Stimulated activated CD4-positive, alpha-beta T cell treated with anti-CD3 and anti-CD28 coated beads, Interleukin-4, amount 100 ng/mL, for 1 hour (primary cell): ENCODE measurements at regions not wholly inside any gene's neighbourhood (a gene's known extent, or its start where the extent isn't known, plus 50 kb on each side); places are given as distances from the start of the nearest gene placed in this dataset.
"Not testable (repeated sequence)": the region's sequence is repeated elsewhere in the genome, so short reads cannot be mapped to it uniquely, and the experiment has no call there.

Experiments
- DNase-seq: peaks from one replicate; pipeline ENCODE4 v3.0.0-alpha.2; 2020

DNA sequence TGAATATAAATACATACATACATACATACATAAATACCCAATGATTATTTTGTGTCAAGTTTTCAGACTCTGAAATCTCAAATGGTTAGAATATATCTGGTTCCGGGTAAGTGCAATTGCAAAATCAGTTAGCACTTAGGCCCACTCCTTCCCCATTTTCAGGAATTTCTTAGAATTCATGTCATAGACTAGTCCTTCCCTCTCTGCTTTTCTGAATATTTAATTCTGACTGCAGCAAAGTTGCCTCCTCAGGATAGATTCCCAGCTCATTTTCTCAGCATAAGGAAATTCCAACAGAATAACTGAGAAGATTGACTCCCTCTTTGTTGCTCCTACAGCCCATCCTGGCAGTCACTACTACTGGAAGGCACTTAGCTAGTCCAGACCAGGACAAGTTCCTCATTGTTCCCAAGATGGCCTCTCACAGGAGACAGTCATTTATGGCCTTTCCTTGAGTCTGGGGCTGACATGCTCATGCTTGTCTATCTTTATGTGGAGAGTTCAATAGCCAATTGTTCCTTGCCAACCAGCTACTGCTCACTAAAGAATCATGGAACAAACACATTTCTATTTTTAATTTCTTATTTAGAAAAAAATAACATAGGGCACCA lies 142.9 kb upstream of the ITGB1 start:
- no peak for DNase-seq

DNA sequence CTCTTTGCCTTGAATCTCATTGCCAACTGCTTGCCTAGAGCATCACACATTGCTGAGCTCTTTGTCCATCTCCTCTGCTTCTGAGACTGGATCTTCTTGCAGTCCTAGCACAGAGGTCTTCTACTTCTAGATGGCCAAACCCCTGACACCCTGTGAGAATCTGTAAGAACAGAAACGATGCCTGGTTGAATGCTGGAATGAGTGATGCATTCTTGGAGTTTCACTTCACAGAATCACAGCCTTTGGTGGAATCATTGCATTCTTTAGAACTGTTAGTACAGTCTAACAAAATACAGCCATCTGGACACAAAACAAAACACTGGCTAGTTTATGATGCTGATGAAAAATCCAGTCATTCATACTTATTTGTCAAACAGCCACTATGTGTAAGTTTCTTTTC lies 141.7 kb upstream of the ITGB1 start:
- DNase-seq: no peak

DNA sequence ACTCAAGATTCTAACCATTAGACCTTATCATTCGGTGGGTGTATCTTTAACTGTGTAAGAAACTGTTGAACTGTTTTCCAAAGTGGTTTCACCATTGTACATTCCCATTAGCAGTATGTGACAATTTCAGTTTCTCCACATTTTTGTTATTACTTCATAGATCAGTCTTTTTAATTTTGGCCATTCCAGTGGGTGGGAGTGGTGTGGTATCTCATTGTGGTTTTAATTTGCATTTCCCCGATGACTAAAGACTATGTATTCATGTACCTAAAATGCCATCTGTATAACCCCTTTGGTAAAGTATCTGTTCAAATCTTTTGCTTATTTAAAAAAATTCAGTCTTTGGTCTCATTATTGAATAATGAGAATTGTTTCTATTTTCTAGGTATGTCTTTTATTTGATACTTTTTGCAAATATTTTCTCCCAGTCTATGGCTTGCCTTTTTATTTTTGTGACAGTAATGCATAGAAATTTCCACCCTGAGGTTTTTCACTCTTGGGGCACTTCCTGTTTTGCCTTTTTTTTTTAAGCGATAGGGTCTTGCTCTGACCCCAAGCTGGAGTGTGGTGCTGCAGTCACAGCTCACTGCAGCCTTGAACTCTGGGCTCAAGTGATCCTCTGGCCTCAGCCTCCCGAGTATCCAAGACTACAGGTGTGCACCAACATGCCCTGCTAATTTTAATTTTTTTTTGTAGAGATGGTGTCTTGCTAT lies 141.1 kb upstream of the ITGB1 start:
- DNase-seq: no peak

GRCh38 chr10:33095867-33096815 lies 138.1 kb upstream of the ITGB1 start:
- no peak for DNase-seq

GRCh38 chr10:33094263-33095051 lies 136.4 kb upstream of the ITGB1 start:
- no peak for DNase-seq

GRCh38 chr10:33093362-33093761 lies 135.3 kb upstream of the ITGB1 start:
- no peak for DNase-seq

DNA sequence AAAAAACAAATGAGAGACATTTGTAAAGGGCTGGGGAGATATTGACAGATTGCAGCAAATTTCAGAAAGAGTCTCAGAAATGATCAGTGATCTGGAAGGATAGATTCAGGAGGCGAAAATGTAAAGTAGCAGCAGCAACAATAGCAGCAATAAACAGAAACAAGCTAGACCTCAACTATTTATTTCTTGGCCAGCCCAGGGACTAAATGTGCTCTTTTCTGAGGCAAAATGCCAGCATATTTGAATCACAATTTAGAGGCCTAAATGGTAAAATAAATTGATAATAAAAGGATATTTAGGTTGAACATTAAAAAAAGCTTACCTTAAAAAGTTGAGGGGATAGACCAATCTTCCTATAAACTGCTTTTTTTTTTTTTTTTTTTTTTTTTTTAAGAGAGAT lies 134.6 kb upstream of the ITGB1 start:
- DNase-seq: no peak

DNA sequence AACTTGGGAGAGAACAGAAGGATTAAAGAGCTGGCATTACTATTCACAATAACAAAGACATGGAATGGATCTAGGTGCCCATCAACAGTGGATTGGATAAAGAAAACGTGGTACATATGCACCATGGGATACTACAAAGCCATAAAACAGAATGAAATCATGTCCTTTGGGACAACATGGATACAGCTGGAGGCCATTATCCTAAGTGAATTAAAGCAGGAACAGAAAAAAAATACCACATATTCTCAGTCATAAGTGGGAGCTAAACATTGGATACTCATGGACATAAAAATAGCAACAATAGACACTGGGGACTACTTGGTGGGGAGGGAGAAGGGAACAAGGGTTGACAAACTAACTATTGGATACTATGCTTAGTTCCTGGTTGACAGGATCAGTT lies 133.2 kb upstream of the ITGB1 start:
- no peak for DNase-seq

GRCh38 chr10:33088990-33089389 lies 131.0 kb upstream of the ITGB1 start:
- DNase-seq: no peak

GRCh38 chr10:33087922-33088321 lies 129.9 kb upstream of the ITGB1 start:
- DNase-seq: no peak

GRCh38 chr10:33087152-33087551 lies 129.1 kb upstream of the ITGB1 start:
- DNase-seq: no peak

DNA sequence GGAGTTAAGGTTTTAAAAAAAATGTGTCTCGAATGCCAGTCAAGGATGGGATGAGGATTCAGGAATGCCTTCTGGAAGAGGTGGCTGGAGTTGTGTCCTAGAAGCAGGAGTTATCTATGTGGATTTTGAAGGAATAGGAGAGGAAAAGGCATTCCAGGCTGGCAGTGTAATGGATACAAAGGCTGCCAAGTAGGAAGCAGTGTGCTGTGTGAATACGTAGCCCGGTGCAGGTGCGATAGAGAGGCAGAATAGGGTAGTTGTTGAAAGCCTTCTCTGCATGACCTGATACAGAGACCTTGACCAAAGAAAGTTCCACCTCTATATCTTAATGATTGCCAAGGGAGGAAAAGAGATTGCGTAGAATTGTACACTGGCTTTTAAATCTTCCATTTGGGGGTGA lies 128.1 kb upstream of the ITGB1 start:
- DNase-seq: no peak

DNA sequence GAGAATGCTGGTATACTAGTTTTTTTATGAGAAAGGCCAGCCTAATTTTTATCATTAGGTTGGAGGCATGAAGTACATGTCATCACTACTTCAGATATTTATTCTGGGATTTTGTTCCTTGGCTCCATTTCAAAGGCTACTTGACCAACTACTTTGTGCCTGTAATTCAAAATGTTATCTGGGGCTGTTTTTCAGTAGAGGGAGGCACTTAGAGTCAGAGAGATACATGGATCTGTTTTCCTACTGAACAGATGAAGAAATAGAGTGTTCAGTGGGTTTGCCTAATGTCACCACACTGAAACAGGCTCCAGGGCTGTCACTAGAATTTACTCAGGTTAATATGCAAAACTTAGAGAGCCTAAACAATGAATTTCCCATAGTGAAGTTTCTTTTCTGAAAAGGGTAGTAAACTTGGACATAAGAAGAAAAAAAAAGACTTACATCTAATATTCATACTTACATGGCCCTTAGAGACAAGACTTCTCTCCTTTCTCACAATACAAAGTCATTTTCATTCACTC lies 127.3 kb upstream of the ITGB1 start:
- DNase-seq: no peak

- no peak for DNase-seq
Observed at GRCh38 chr10:33084453-33084852, 126.4 kb upstream of the ITGB1 start.

DNA sequence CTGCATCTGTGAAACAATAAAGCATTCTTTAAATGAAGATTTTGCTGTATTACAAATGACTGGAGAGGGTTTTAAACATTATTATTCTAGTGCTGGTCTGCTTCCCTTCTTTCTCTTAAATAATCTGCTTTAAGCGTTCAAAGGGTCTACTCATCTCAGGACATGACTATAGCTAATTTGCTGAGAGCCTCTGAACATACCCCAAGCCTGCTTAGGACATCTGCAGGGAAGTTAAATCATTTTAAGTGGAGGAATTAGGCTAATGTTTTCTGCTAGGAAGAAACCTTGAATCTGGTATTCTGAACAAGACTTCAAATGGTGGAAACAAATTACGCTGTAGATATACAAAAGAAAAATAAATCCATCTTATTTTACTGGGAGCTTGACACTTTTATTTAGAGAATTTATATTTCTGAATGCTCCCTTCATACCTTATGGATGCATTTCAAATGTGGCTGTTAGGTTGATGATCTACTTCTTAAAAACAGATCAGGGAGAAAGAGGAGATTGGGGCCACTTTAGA lies 124.4 kb upstream of the ITGB1 start:
- DNase-seq: no peak

GRCh38 chr10:33080467-33080866 lies 122.4 kb upstream of the ITGB1 start:
- not testable (repeated sequence) for DNase-seq

DNA sequence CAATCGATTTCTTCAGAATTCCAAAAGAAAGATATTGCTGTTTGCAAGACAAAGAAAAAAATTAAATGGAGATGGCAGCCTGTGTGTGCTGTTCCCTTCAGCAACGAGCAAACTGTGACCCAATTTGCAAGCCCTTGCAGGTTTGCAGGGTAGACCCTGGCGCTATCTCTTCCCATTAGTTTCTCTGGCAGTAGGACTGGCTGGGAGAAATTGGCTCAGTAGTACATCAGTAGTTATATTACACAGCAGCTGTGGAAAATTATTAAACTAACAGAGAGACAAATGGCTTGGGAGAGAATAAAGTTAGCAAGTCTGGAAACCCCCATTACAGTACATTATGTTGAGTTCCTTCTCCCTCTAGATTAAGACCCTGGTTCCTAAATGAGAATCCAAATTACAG lies 116.4 kb upstream of the ITGB1 start:
- DNase-seq: no peak

DNA sequence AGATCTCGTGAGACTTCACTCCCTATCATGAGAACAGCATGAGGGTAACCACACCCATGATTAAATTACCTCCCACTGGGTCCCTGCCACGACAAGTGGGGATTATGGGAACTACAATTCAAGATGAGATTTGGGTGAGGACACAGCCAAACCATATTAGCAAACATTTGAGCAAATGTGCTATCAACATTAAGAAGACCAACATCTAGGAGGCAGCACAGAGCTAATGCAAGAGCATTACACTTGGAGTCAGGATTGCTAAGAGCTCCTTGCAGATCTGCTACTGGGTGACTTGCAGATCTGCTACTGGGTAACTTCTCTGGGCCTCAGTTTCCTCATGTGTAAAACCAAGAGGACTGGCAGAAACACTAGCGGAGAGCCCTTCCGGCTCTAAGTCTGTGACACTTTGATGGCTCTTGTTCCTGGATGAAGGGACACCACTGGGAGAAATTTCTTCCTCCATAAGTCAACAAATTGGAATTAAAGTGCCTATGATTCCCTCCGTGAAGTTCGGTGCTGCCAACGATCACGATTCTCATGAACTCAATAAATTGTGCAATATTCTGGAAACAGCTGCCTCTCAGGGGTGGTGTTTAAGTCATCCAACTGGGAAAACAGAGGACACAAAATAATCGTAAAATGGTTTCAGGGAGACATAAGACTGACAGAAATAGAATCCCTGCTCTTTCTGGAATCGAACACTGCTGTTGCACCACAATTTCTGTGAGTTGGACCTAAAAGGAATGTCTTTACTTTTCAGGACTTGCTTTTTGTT lies 115.8 kb upstream of the ITGB1 start:
- no peak for DNase-seq

GRCh38 chr10:33071857-33072256 lies 113.8 kb upstream of the ITGB1 start:
- DNase-seq: no peak

- DNase-seq: no peak
Observed at GRCh38 chr10:33070101-33070500, 112.1 kb upstream of the ITGB1 start.

DNA sequence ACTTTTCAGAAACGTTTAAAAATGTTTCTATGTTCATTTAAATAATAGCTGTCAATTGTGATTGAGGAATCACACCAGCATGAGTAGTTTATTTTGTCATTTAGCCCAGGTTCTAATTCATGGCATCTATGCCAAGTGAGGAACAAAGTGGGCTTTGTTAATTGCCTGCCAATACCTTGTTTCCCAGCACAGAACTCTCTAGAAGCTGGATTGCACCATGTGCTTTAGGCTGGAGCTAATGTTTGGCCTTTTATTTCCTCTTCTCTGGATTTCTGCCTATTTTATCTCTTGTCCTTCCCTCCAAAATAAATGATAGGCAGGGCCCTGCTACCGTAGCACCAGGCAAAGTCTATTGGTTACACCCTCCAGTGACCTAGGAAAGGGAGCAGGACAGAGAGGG lies 109.9 kb upstream of the ITGB1 start:
- DNase-seq: no peak

GRCh38 chr10:33067481-33067880 lies 109.5 kb upstream of the ITGB1 start:
- DNase-seq: no peak
